Neuronal stem cell (in vitro differentiated cells): ENCODE measurements at regions not wholly inside any gene's neighbourhood (a gene's known extent, or its start where the extent isn't known, plus 50 kb on each side); places are given as distances from the start of the nearest gene placed in this dataset.
"Not testable (repeated sequence)": the region's sequence is repeated elsewhere in the genome, so short reads cannot be mapped to it uniquely, and the experiment has no call there.

Source experiments
- DNase-seq: peaks from one replicate; pipeline ENCODE4 v3.0.0-alpha.2; 2013; ENCODE audit warnings: low spot score
- H2AFZ ChIP-seq: one replicate; pipeline ENCODE4 v1.6.1; 2013; ENCODE audit warnings: mild to moderate bottlenecking, low read length, inconsistent platforms
- H2AK5ac ChIP-seq: 2 replicates; pipeline ENCODE4 v1.6.1; 2013; ENCODE audit warnings: low read depth, mild to moderate bottlenecking, inconsistent platforms, low read length, moderate library complexity, mixed read lengths
- H2BK120ac ChIP-seq: 2 replicates; pipeline ENCODE4 v1.6.1; 2013; ENCODE audit warnings: low read depth, mild to moderate bottlenecking, inconsistent platforms, low read length, moderate library complexity, mixed read lengths
- H2BK12ac ChIP-seq: one replicate; pipeline ENCODE4 v1.6.1; 2013; ENCODE audit warnings: low read length, inconsistent platforms
- H2BK15ac ChIP-seq: 2 replicates; pipeline ENCODE4 v1.6.1; 2013; ENCODE audit warnings: mild to moderate bottlenecking, low read length, inconsistent platforms, mixed read lengths
- H2BK5ac ChIP-seq: one replicate; pipeline ENCODE4 v1.6.1; 2013; ENCODE audit warnings: inconsistent platforms, mild to moderate bottlenecking, low read length, moderate library complexity
- H3K14ac ChIP-seq: one replicate; pipeline ENCODE4 v1.6.1; 2013; ENCODE audit warnings: low read length, inconsistent platforms
- H3K18ac ChIP-seq: 2 replicates; pipeline ENCODE4 v1.6.1; 2013; ENCODE audit warnings: low read length, inconsistent platforms
- H3K23ac ChIP-seq: 2 replicates; pipeline ENCODE4 v1.6.1; 2013; ENCODE audit warnings: low read depth, mild to moderate bottlenecking, mixed read lengths, low read length, inconsistent platforms; ENCODE audit not compliant: poor library complexity
- H3K27ac ChIP-seq: replicated peaks from 3 replicates; pipeline ENCODE4 v1.5.1; 2013; ENCODE audit warnings: low read length, inconsistent platforms
- H3K27me3 ChIP-seq, 3 experiments: 2 replicates each; pipeline ENCODE4 v1.6.1; 2013; ENCODE audit warnings: low read length in 3 of 3, mild to moderate bottlenecking in 2 of 3, inconsistent platforms in 1 of 3, low read depth in 1 of 3, mixed read lengths in 1 of 3, moderate library complexity in 1 of 3; ENCODE audit not compliant: control insufficient read depth in 3 of 3, insufficient read depth in 3 of 3
- H3K36me3 ChIP-seq, 2 donors: replicated peaks in 1 of 2; 2 replicates each; pipeline ENCODE4 v1.6.1; 2013; ENCODE audit warnings: low read length in 2 of 2; ENCODE audit not compliant: control insufficient read depth in 2 of 2, insufficient read depth in 2 of 2
- H3K4ac ChIP-seq: 2 replicates; pipeline ENCODE4 v1.6.1; 2013; ENCODE audit warnings: inconsistent platforms, mild to moderate bottlenecking, low read length, moderate library complexity
- H3K4me1 ChIP-seq, 2 donors: 1 replicate in 1 of 2; 2 replicates in 1 of 2; pipeline ENCODE4 v1.6.1; 2013; ENCODE audit warnings: low read length in 2 of 2, low read depth in 1 of 2; ENCODE audit not compliant: control insufficient read depth in 2 of 2, insufficient read depth in 1 of 2
- H3K4me2 ChIP-seq: one replicate; pipeline ENCODE4 v1.6.1; 2013; ENCODE audit warnings: mild to moderate bottlenecking, low read length, inconsistent platforms; ENCODE audit not compliant: insufficient read depth, poor library complexity, severe bottlenecking
- H3K4me3 ChIP-seq, 2 donors: 2 replicates each; pipeline ENCODE4 v1.5.1; 2013; ENCODE audit warnings: low read length in 2 of 2, mild to moderate bottlenecking in 2 of 2, inconsistent platforms in 1 of 2, moderate library complexity in 1 of 2
- H3K79me1 ChIP-seq: one replicate; pipeline ENCODE4 v1.6.1; 2013; ENCODE audit warnings: low read depth, mild to moderate bottlenecking, inconsistent platforms, low read length, moderate library complexity
- H3K9ac ChIP-seq: one replicate; pipeline ENCODE4 v1.6.1; 2013; ENCODE audit warnings: mild to moderate bottlenecking, low read depth, low read length, inconsistent platforms; ENCODE audit not compliant: poor library complexity
- H3K9me3 ChIP-seq, 2 donors: replicated peaks in 1 of 2; 2 replicates each; pipeline versions ENCODE3 to v1.6.1; 2013; ENCODE audit warnings: low read length in 2 of 2, mild to moderate bottlenecking in 2 of 2, inconsistent platforms in 1 of 2, low read depth in 1 of 2, mixed read lengths in 1 of 2, moderate library complexity in 1 of 2; ENCODE audit not compliant: control insufficient read depth in 2 of 2, insufficient read depth in 1 of 2
- H4K8ac ChIP-seq: one replicate; pipeline ENCODE4 v1.6.1; 2013; ENCODE audit warnings: low read depth, mild to moderate bottlenecking, inconsistent platforms, low read length, moderate library complexity
- H4K91ac ChIP-seq: one replicate; pipeline ENCODE4 v1.6.1; 2013; ENCODE audit warnings: low read length, low read depth, mild to moderate bottlenecking, inconsistent platforms; ENCODE audit not compliant: poor library complexity
- WGBS, 2 donors: extraction: QIAGEN DNeasy Blood & Tissue Kit; methylation state at CpG; one replicate each; pipeline ENCODE4 v1.1.7; 2013; ENCODE audit warnings: missing lambda C conversion rate in 2 of 2, mixed read lengths in 1 of 2; ENCODE audit not compliant: insufficient read length in 2 of 2, insufficient replicate concordance in 1 of 2; ENCODE audit errors: extremely low coverage in 2 of 2; 5-methylcytosine and 5-hydroxymethylcytosine counted together

DNA sequence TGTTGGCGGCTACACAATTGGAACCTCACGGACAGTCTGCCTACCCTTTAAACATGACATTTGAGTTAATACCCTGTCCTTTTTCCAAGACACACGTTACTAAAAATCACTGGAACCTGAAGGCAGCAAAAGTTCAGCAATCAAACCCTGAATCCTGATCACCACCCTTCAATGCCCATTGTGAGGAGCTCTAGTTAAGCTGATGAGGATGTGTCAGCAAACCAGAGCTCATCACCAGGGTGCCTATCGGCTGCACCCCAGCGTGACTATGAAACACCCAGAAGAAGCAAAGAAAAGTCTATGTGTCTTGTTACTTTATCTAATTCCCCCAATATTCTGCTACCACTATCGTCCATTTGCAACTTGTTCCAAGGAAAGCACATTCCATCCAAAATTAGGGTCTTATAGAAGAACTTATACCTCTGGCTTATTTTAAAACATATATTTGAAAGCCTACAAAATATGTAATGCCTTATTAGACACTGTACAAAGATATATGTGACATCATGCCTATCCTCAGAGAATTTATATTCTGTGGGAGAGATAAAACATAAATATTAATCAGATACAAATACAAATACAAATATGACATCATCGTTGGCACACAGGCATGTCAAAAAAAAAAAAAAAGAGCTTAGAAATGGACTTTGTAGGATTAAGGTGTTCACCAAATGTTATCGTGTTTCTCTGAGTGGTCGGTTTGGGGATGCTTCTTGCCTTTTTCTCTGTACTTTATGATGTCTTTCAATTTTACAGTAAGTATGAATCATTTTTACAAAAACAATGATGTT is 219.7 kb upstream of the SETMAR start:
- no peaks in the 10 kb centered on the region for H3K79me1 ChIP-seq
- no peaks in the 10 kb centered on the region for H3K9me3 ChIP-seq
- H3K4me2 ChIP-seq: no peak overlapping the region
- no peak overlapping the region for H3K18ac ChIP-seq
- no peak overlapping the region for H2AK5ac ChIP-seq
- no peak overlapping the region for H2AFZ ChIP-seq
- no peak overlapping the region for H3K27ac ChIP-seq
- no peak overlapping the region for H3K9ac ChIP-seq
- H3K23ac ChIP-seq: no peak overlapping the region
- no peaks in the 10 kb centered on the region for H3K36me3 ChIP-seq
- no peak overlapping the region for H4K8ac ChIP-seq
- no peak overlapping the region for H3K14ac ChIP-seq
- no peak overlapping the region for H2BK15ac ChIP-seq
- H2BK5ac ChIP-seq: no peak overlapping the region
- peaks cover 0 to 1% of the 10 kb centered on the region in 2 donors for H3K4me1 ChIP-seq
- no peak overlapping the region for H4K91ac ChIP-seq
- no peak overlapping the region for H2BK12ac ChIP-seq
- no peak overlapping the region for H3K4ac ChIP-seq
- H2BK120ac ChIP-seq: no peak overlapping the region
- DNase-seq: no peak
- no CpG with 5 or more reads among the region's 9 CpGs for WGBS, 2 donors
- H3K4me3 ChIP-seq: no peak overlapping the region
- H3K27me3 ChIP-seq: no peaks in the 10 kb centered on the region

GRCh38 chr3:4084271-4084670 is 218.9 kb upstream of the SETMAR start:
- no peak overlapping the region for H3K4me3 ChIP-seq
- H2BK12ac ChIP-seq: no peak overlapping the region
- no peak overlapping the region for H3K4me2 ChIP-seq
- H2BK120ac ChIP-seq: no peak overlapping the region
- H3K9me3 ChIP-seq: no peaks in the 10 kb centered on the region
- no peak overlapping the region for H2BK15ac ChIP-seq
- H2AFZ ChIP-seq: no peak overlapping the region
- no peaks in the 10 kb centered on the region for H3K27me3 ChIP-seq
- H2BK5ac ChIP-seq: no peak overlapping the region
- H3K4ac ChIP-seq: no peak overlapping the region
- no peak overlapping the region for H4K91ac ChIP-seq
- no peak overlapping the region for H4K8ac ChIP-seq
- no peak overlapping the region for H3K27ac ChIP-seq
- H3K36me3 ChIP-seq: no peaks in the 10 kb centered on the region
- no peak for DNase-seq
- no peak overlapping the region for H3K18ac ChIP-seq
- peaks cover 0 to 1% of the 10 kb centered on the region in 2 donors for H3K4me1 ChIP-seq
- no peak overlapping the region for H3K14ac ChIP-seq
- no peak overlapping the region for H3K23ac ChIP-seq
- H2AK5ac ChIP-seq: no peak overlapping the region
- H3K79me1 ChIP-seq: no peaks in the 10 kb centered on the region
- no peak overlapping the region for H3K9ac ChIP-seq

GRCh38 chr3:4086662-4087061 is 216.5 kb upstream of the SETMAR start:
- H2BK120ac ChIP-seq, H3K14ac ChIP-seq, H3K79me1 ChIP-seq, H2BK15ac ChIP-seq, H2BK5ac ChIP-seq, H4K91ac ChIP-seq, H3K27me3 ChIP-seq, H3K4me3 ChIP-seq, H3K27ac ChIP-seq, H3K9me3 ChIP-seq, H2BK12ac ChIP-seq, H3K36me3 ChIP-seq, H2AFZ ChIP-seq, H3K4me2 ChIP-seq, H3K4ac ChIP-seq, H3K4me1 ChIP-seq, H3K9ac ChIP-seq, H4K8ac ChIP-seq, H3K18ac ChIP-seq, H3K23ac ChIP-seq, H2AK5ac ChIP-seq, DNase-seq: not testable (repeated sequence)
- no CpG with 5 or more reads among the region's 3 CpGs for WGBS, 2 donors

GRCh38 chr3:4091786-4092185 is 211.4 kb upstream of the SETMAR start:
- Histone ChIP-seq H3K4ac (no peak overlapping the region), H3K9ac (no peak overlapping the region), H3K14ac (no peak overlapping the region), H3K79me1 (no peaks in the 10 kb centered on the region), H3K4me1 (no peaks in the 10 kb centered on the region), H2BK12ac (no peak overlapping the region), H2AK5ac (no peak overlapping the region), H2BK15ac (no peak overlapping the region), H3K27me3 (no peaks in the 10 kb centered on the region), H3K36me3 (no peaks in the 10 kb centered on the region), H3K9me3 (no peaks in the 10 kb centered on the region), H3K4me3 (no peak overlapping the region), H3K27ac (no peak overlapping the region), H3K18ac (no peak overlapping the region), H3K4me2 (no peak overlapping the region), H3K23ac (no peak overlapping the region), H4K8ac (no peak overlapping the region), H4K91ac (no peak overlapping the region), H2AFZ (no peak overlapping the region), H2BK120ac (no peak overlapping the region), H2BK5ac (no peak overlapping the region)
- DNase-seq: no peak
